ENCODE measurements at regions not wholly inside any gene's neighbourhood (a gene's known extent, or its start where the extent isn't known, plus 50 kb on each side); places are given as distances from the start of the nearest gene placed in this dataset.

DNA sequence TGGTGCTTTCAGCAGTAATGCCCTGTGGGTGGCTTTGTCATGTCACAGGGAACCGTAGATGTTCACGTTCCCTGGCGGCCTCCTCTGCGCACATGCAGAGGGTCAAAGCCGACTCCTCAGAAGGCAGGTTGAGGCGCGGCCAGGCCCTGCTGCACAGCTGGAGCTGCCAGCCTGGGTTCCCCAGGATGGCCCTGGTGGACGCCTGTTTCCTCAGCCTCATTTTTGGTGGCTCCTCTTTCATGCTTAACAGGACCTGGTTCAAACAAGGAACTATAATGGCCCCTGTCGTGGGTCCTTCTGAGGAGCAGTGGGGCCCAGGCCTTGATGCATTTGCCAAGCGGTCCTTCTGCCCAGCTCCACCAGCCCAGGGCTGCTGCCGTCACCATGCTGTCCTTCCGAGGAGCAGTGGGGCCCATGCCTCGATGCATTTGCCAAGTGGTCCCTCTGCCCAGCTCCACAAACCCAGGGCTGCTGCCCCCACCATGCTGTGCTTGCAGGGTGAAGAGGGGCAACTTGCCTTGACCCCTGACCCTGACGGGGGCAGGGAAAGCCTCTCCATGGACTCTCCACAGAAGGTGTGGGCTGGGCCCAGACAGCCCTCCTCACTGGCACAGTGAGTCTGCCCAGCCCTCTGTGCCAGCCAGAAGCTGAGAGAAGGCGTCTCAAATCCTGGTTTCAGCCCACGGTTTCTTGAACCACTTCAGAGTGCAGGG lies 338.2 kb downstream of the TCERG1L start:
- TF ChIP-seq, protein P1, sequence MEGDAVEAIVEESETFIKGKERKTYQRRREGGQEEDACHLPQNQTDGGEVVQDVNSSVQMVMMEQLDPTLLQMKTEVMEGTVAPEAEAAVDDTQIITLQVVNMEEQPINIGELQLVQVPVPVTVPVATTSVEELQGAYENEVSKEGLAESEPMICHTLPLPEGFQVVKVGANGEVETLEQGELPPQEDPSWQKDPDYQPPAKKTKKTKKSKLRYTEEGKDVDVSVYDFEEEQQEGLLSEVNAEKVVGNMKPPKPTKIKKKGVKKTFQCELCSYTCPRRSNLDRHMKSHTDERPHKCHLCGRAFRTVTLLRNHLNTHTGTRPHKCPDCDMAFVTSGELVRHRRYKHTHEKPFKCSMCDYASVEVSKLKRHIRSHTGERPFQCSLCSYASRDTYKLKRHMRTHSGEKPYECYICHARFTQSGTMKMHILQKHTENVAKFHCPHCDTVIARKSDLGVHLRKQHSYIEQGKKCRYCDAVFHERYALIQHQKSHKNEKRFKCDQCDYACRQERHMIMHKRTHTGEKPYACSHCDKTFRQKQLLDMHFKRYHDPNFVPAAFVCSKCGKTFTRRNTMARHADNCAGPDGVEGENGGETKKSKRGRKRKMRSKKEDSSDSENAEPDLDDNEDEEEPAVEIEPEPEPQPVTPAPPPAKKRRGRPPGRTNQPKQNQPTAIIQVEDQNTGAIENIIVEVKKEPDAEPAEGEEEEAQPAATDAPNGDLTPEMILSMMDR (IDR thresholded peaks at IDR 0.05 in 4 of 5, conservative IDR thresholded peaks at IDR 0.05 in 1 of 5): no peak
- TF ChIP-seq POLR2A (IDR thresholded peaks at IDR 0.05): no peak
